GM23248 (cell line): ENCODE measurements at regions not wholly inside any gene's neighbourhood (a gene's known extent, or its start where the extent isn't known, plus 50 kb on each side); places are given as distances from the start of the nearest gene placed in this dataset.

Experiments used
- EZH2 ChIP-seq: fragments of 200-600 bp; sonication (generic); IDR thresholded peaks from 2 replicates; pipeline ENCODE4 v1.6.1; 2018; ENCODE audit warnings: antibody characterized with exemption, mild to moderate bottlenecking; ENCODE audit not compliant: insufficient read depth, poor library complexity, severe bottlenecking
- EZH2phosphoT487 ChIP-seq: fragments of 200-600 bp; sonication (generic); IDR thresholded peaks from 2 replicates; pipeline ENCODE4 v1.6.1; 2018; ENCODE audit warnings: antibody characterized with exemption, moderate library complexity, mild to moderate bottlenecking, low read depth; ENCODE audit not compliant: insufficient read depth

- no peak for TF ChIP-seq EZH2
- TF ChIP-seq EZH2phosphoT487, result no peak
These were observed 293.8 kb upstream of the NFE2L3 start for GRCh38 chr7:25858200-25858524.
